ENCODE measurements at regions not wholly inside any gene's neighbourhood (a gene's known extent, or its start where the extent isn't known, plus 50 kb on each side); places are given as distances from the start of the nearest gene placed in this dataset.

GRCh38 chr1:189803364-189803763 is 674.3 kb downstream of the BRINP3 start:
- TF ChIP-seq CTCF (IDR thresholded peaks at IDR 0.05): no peak
- no peak for TF ChIP-seq POLR2A (IDR thresholded peaks at IDR 0.05)
